HepG2 (cell line): ENCODE measurements at regions not wholly inside any gene's neighbourhood (a gene's known extent, or its start where the extent isn't known, plus 50 kb on each side); places are given as distances from the start of the nearest gene placed in this dataset.

Experiments used
- ATAC-seq: fragments of 200-7000 bp; cut with Tn5 transposase; 3 replicates; pipeline ENCODE4 v1.9.1; 2020; ENCODE audit warnings: mild to moderate bottlenecking, moderate library complexity
- BruUV-seq: library from RNA; stranded (reverse); fragments of 400-500 nt; replicated peaks from 2 replicates; lab custom pipeline; 2021; lab: Mats Ljungman, UMichigan
- CTCF ChIA-PET: fragments of 300-600 bp; formaldehyde crosslinking; extraction: SDS; loops from one replicate; lab custom pipeline; 2021; ENCODE audit warnings: low total read pairs, inconsistent platforms, low intra/inter-chr PET ratio; lab: Yijun Ruan, JAX
- POLR2A ChIA-PET: fragments of 350-600 bp; sonication (Branson Sonifier 250); formaldehyde crosslinking; loops from one replicate; lab custom pipeline; 2020; ENCODE audit warnings: antibody characterized with exemption, inconsistent platforms; lab: Yijun Ruan, JAX
- DNase-seq: peaks from one replicate; pipeline ENCODE4 v3.0.0-alpha.2; 2015; ENCODE audit warnings: low spot score
- FAIRE-seq: peaks from 3 replicates; lab custom pipeline; 2011; peaks lifted over from hg19 to GRCh38; lab: Jason Lieb, UNC
- H2AFZ ChIP-seq: one replicate; pipeline ENCODE4 v1.6.1; 2011; ENCODE audit warnings: low read length, inconsistent platforms
- H3K27ac ChIP-seq: fragments of 300-600 bp; 3 replicates; pipeline ENCODE4 v1.8.0; 2011; ENCODE audit warnings: mixed run types, mild to moderate bottlenecking, mixed read lengths, low read length, inconsistent platforms; ENCODE audit not compliant: insufficient read depth; ENCODE audit errors: extremely low read length
- H3K27me3 ChIP-seq, 2 experiments: fragments of 200-600 bp in 1 of 2; 2 replicates in 1 of 2; 3 replicates in 1 of 2; pipeline versions ENCODE4 v1.6.0 to v1.8.0; 2011; ENCODE audit warnings: low read length in 2 of 2, mild to moderate bottlenecking in 2 of 2, moderate library complexity in 2 of 2, inconsistent platforms in 1 of 2; ENCODE audit not compliant: insufficient read depth in 2 of 2, control insufficient read depth in 1 of 2
- H3K36me3 ChIP-seq, 2 experiments: fragments of 200-600 bp in 1 of 2; replicated peaks in 1 of 2; 2 replicates in 1 of 2; 3 replicates in 1 of 2; pipeline versions ENCODE4 v1.5.1 to v1.8.0; 2011; ENCODE audit warnings: low read length in 2 of 2, inconsistent platforms in 1 of 2; ENCODE audit not compliant: insufficient read depth in 2 of 2, control insufficient read depth in 1 of 2
- H3K4me1 ChIP-seq: 2 replicates; pipeline ENCODE4 v1.5.1; 2012; ENCODE audit warnings: low read length, inconsistent platforms; ENCODE audit not compliant: insufficient read depth
- H3K4me2 ChIP-seq: 2 replicates; pipeline ENCODE4 v1.6.0; 2011; ENCODE audit warnings: low read depth, low read length, inconsistent platforms
- H3K4me3 ChIP-seq, 3 experiments: fragments of 200-600 bp in 1 of 3; sonication (generic), shearing (Covaris generic) in 1 of 3; replicated peaks in 1 of 3; 2 replicates each; pipeline ENCODE4 v1.5.1; 2011 to 2016; ENCODE audit warnings: low read length in 3 of 3, inconsistent platforms in 2 of 3, low read depth in 2 of 3, mild to moderate bottlenecking in 2 of 3, control low read depth in 1 of 3, mixed read lengths in 1 of 3; ENCODE audit not compliant: insufficient read depth in 1 of 3
- H3K79me2 ChIP-seq: one replicate; pipeline ENCODE4 v1.6.1; 2011; ENCODE audit warnings: low read length, inconsistent platforms; ENCODE audit not compliant: insufficient read depth
- H3K9ac ChIP-seq: 2 replicates; pipeline ENCODE4 v1.6.0; 2011; ENCODE audit warnings: mild to moderate bottlenecking, low read depth, low read length, inconsistent platforms; ENCODE audit not compliant: insufficient read depth
- H3K9me3 ChIP-seq: 2 replicates; pipeline ENCODE4 v1.5.1; 2012; ENCODE audit warnings: mild to moderate bottlenecking, low read length
- H4K20me1 ChIP-seq: 2 replicates; pipeline ENCODE4 v1.6.0; 2011; ENCODE audit warnings: inconsistent platforms, mild to moderate bottlenecking, low read length, moderate library complexity; ENCODE audit not compliant: insufficient read depth
- ATF7 ChIP-seq, 2 experiments: fragments of 450-650 bp in 1 of 2; sonication (generic) in 1 of 2; formaldehyde crosslinking in 1 of 2; IDR thresholded peaks; 2 replicates each; pipeline versions ENCODE4 v1.4.0 to v1.6.1; 2016 to 2020; ENCODE audit warnings: antibody characterized with exemption in 1 of 2, mild to moderate bottlenecking in 1 of 2, missing genetic modification reagents in 1 of 2
- HNRNPK ChIP-seq: fragments of 200-400 bp; formaldehyde crosslinking; IDR thresholded peaks from 2 replicates; pipeline ENCODE4 v1.6.1; 2018; ENCODE audit warnings: low read length, low read depth, moderate library complexity, mild to moderate bottlenecking; ENCODE audit not compliant: poor library complexity, severe bottlenecking
- MTA3 ChIP-seq: sonication (generic); formaldehyde crosslinking; IDR thresholded peaks from 2 replicates; pipeline ENCODE4 v1.4.0; 2020; ENCODE audit warnings: missing genetic modification reagents
- NFYB ChIP-seq: sonication (generic); formaldehyde crosslinking; IDR thresholded peaks from 2 replicates; pipeline ENCODE4 v1.4.0; 2020; ENCODE audit warnings: missing genetic modification reagents
- RXRB ChIP-seq: IDR thresholded peaks from 2 replicates; pipeline ENCODE4 v1.6.1; 2016; ENCODE audit warnings: borderline replicate concordance, missing genetic modification reagents, missing compliant biosample characterization
- U2AF1 ChIP-seq: fragments of 200-400 bp; formaldehyde crosslinking; optimal IDR thresholded peaks from 2 replicates; pipeline ENCODE3; 2017; ENCODE audit warnings: mild to moderate bottlenecking, low read depth, low read length
- ZNF136 ChIP-seq: sonication (generic); formaldehyde crosslinking; IDR thresholded peaks from 2 replicates; pipeline ENCODE4 v1.8.1; 2022; ENCODE audit warnings: low read depth, mild to moderate bottlenecking, moderate library complexity, missing genetic modification reagents
- ZNF24 ChIP-seq: fragments of 450-650 bp; IDR thresholded peaks from 2 replicates; pipeline ENCODE4 v1.6.1; 2017; ENCODE audit warnings: antibody characterized with exemption, mild to moderate bottlenecking
- ZNF30 ChIP-seq: sonication (generic); formaldehyde crosslinking; IDR thresholded peaks from 2 replicates; pipeline ENCODE4 v1.5.0; 2020; ENCODE audit warnings: mild to moderate bottlenecking, missing genetic modification reagents
- ZNF333 ChIP-seq: sonication (generic); formaldehyde crosslinking; IDR thresholded peaks from 2 replicates; pipeline ENCODE4 v1.4.0; 2020; ENCODE audit warnings: mild to moderate bottlenecking, missing genetic modification reagents, borderline replicate concordance
- ZNF670 ChIP-seq: sonication (generic); formaldehyde crosslinking; IDR thresholded peaks from 2 replicates; pipeline ENCODE4 v1.8.0; 2022; ENCODE audit warnings: mild to moderate bottlenecking, missing genetic modification reagents, borderline replicate concordance
- ZNF891 ChIP-seq: sonication (generic); formaldehyde crosslinking; IDR thresholded peaks from 2 replicates; pipeline ENCODE4 v1.5.0; 2020; ENCODE audit warnings: mild to moderate bottlenecking, missing genetic modification reagents
- WGBS: methylation state at CpG from one replicate; pipeline ENCODE4 v1.1.6; 2017; ENCODE audit warnings: low lambda C conversion rate; 5-methylcytosine and 5-hydroxymethylcytosine counted together
- in situ Hi-C: cut with HindIII; loops from 2 replicates; pipeline ENCODE4 v1.10.0; 2017; ENCODE audit warnings: low pct_unique_long_range_greater_than_20kb; ENCODE audit not compliant: extremely low pct_ligation_motif_present
- intact Hi-C: fragments of 100-400 bp; cut with micrococcal nuclease; formaldehyde crosslinking; loops from one replicate; pipeline ENCODE4 v1.10.0; 2022; ENCODE audit not compliant: unreplicated experiment
- TF ChIP-seq, protein P1 (sequence below): IDR thresholded peaks from 2 replicates; pipeline ENCODE4 v1.6.1; 2016; ENCODE audit warnings: mild to moderate bottlenecking
- TF ChIP-seq, protein P2 (sequence below): sonication (generic); formaldehyde crosslinking; IDR thresholded peaks from 2 replicates; pipeline ENCODE4 v1.4.0; 2020; ENCODE audit warnings: missing genetic modification reagents, borderline replicate concordance
- TF ChIP-seq, protein P3 (sequence below): IDR thresholded peaks from 2 replicates; pipeline ENCODE4 v1.6.1; 2016; ENCODE audit warnings: low read depth
- TF ChIP-seq, protein P4 (sequence below): sonication (generic); formaldehyde crosslinking; IDR thresholded peaks from 2 replicates; pipeline ENCODE4 v1.4.0; 2020; ENCODE audit warnings: missing genetic modification reagents
- TF ChIP-seq, protein P5 (sequence below): sonication (generic); formaldehyde crosslinking; IDR thresholded peaks from 2 replicates; pipeline ENCODE4 v1.4.0; 2020; ENCODE audit warnings: missing genetic modification reagents

DNA sequence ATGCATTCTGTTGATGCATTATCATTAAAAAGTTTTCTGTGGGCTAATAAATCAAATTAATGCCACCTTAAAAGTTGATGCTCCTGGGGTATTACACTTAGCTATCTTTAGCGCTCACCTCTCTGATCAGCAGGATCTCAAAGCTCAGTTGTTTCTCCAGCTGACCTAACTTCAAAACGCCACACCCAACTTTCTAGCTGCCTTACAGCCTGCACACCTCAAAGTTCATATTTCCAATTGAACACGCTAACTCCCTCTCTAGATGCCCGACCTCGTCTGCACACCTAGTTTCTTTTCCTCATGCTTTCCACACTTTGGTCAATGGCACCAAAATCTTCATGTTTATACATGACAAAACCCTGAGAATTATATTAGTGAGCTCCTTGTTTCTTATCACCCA, 98.2 kb upstream of the AGTR1 start:
- H3K27me3 ChIP-seq = no peaks in the 10 kb centered on the region
- H3K9ac ChIP-seq = peak overlapping the region; percentile 73; the same call in 1 of the 2 replicates
- 89% methylated on average over 5 of the region's 5 CpGs for WGBS
- no peaks in the 10 kb centered on the region for H3K36me3 ChIP-seq
- in situ Hi-C loops = no loop called here
- ChIA-PET CTCF (no interaction called here), POLR2A (interaction anchor here (1.9 to 4.8 kb wide), 3 partner anchors 16 to 66 kb away, joined by 6 to 72 read pairs (median 14); no protein-coding TSS in a partner anchor)
- H4K20me1 ChIP-seq = no peaks in the 10 kb centered on the region
- FAIRE-seq = no peak
- peaks cover 65% of the 10 kb centered on the region for H3K4me1 ChIP-seq
- H3K79me2 ChIP-seq = no peaks in the 10 kb centered on the region
- no peak overlapping the region for H2AFZ ChIP-seq
- H3K4me3 ChIP-seq = no peak overlapping the region
- no peak overlapping the region for H3K4me2 ChIP-seq
- ATAC-seq = no peak
- H3K9me3 ChIP-seq = no peaks in the 10 kb centered on the region
- no peak for DNase-seq
- peak overlapping the region; percentile 100 for H3K27ac ChIP-seq
- no TSS peak for BruUV-seq
- intact Hi-C loops = no loop called here
- TF ChIP-seq U2AF1 = no peak
- TF ChIP-seq RXRB = no peak
- no peak for TF ChIP-seq ZNF30 (CRISPR knock-in tag)
- TF ChIP-seq, protein P1, sequence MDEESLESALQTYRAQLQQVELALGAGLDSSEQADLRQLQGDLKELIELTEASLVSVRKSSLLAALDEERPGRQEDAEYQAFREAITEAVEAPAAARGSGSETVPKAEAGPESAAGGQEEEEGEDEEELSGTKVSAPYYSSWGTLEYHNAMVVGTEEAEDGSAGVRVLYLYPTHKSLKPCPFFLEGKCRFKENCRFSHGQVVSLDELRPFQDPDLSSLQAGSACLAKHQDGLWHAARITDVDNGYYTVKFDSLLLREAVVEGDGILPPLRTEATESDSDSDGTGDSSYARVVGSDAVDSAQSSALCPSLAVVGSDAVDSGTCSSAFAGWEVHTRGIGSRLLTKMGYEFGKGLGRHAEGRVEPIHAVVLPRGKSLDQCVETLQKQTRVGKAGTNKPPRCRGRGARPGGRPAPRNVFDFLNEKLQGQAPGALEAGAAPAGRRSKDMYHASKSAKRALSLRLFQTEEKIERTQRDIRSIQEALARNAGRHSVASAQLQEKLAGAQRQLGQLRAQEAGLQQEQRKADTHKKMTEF (CRISPR knock-in tag) = 0 out of 2 replicates have a peak, but pooled peaks have one; percentile 21
- no peak for TF ChIP-seq HNRNPK
- TF ChIP-seq ZNF24 = no peak
- TF ChIP-seq ZNF670 (CRISPR knock-in tag) = no peak
- TF ChIP-seq, protein P2, sequence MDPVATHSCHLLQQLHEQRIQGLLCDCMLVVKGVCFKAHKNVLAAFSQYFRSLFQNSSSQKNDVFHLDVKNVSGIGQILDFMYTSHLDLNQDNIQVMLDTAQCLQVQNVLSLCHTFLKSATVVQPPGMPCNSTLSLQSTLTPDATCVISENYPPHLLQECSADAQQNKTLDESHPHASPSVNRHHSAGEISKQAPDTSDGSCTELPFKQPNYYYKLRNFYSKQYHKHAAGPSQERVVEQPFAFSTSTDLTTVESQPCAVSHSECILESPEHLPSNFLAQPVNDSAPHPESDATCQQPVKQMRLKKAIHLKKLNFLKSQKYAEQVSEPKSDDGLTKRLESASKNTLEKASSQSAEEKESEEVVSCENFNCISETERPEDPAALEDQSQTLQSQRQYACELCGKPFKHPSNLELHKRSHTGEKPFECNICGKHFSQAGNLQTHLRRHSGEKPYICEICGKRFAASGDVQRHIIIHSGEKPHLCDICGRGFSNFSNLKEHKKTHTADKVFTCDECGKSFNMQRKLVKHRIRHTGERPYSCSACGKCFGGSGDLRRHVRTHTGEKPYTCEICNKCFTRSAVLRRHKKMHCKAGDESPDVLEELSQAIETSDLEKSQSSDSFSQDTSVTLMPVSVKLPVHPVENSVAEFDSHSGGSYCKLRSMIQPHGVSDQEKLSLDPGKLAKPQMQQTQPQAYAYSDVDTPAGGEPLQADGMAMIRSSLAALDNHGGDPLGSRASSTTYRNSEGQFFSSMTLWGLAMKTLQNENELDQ (CRISPR knock-in tag) = no peak
- TF ChIP-seq, protein P3, sequence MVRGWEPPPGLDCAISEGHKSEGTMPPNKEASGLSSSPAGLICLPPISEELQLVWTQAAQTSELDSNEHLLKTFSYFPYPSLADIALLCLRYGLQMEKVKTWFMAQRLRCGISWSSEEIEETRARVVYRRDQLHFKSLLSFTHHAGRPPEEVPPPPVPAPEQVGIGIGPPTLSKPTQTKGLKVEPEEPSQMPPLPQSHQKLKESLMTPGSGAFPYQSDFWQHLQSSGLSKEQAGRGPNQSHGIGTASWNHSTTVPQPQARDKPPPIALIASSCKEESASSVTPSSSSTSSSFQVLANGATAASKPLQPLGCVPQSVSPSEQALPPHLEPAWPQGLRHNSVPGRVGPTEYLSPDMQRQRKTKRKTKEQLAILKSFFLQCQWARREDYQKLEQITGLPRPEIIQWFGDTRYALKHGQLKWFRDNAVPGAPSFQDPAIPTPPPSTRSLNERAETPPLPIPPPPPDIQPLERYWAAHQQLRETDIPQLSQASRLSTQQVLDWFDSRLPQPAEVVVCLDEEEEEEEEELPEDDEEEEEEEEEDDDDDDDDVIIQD = 0 out of 2 replicates have a peak, but pooled peaks have one; percentile 20
- TF ChIP-seq, protein P4, sequence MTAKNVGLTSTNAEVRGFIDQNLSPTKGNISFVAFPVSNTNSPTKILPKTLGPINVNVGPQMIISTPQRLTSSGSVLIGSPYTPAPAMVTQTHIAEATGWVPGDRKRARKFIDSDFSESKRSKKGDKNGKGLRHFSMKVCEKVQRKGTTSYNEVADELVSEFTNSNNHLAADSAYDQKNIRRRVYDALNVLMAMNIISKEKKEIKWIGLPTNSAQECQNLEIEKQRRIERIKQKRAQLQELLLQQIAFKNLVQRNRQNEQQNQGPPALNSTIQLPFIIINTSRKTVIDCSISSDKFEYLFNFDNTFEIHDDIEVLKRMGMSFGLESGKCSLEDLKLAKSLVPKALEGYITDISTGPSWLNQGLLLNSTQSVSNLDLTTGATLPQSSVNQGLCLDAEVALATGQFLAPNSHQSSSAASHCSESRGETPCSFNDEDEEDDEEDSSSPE (CRISPR knock-in tag) = no peak
- no peak for TF ChIP-seq NFYB (CRISPR knock-in tag)
- no peak for TF ChIP-seq ATF7 (IDR thresholded peaks at IDR 0.05)
- TF ChIP-seq ATF7 (CRISPR knock-in tag; IDR thresholded peaks at IDR 0.05) = no peak
- TF ChIP-seq, protein P5, sequence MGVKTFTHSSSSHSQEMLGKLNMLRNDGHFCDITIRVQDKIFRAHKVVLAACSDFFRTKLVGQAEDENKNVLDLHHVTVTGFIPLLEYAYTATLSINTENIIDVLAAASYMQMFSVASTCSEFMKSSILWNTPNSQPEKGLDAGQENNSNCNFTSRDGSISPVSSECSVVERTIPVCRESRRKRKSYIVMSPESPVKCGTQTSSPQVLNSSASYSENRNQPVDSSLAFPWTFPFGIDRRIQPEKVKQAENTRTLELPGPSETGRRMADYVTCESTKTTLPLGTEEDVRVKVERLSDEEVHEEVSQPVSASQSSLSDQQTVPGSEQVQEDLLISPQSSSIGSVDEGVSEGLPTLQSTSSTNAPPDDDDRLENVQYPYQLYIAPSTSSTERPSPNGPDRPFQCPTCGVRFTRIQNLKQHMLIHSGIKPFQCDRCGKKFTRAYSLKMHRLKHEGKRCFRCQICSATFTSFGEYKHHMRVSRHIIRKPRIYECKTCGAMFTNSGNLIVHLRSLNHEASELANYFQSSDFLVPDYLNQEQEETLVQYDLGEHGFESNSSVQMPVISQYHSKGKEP = no peak
- TF ChIP-seq MTA3 (CRISPR knock-in tag) = no peak
- no peak for TF ChIP-seq ZNF891 (CRISPR knock-in tag)
- no peak for TF ChIP-seq ZNF333 (CRISPR knock-in tag)
- TF ChIP-seq ZNF136 = no peak
